ENCODE measurements at regions not wholly inside any gene's neighbourhood (a gene's known extent, or its start where the extent isn't known, plus 50 kb on each side); places are given as distances from the start of the nearest gene placed in this dataset.

DNA sequence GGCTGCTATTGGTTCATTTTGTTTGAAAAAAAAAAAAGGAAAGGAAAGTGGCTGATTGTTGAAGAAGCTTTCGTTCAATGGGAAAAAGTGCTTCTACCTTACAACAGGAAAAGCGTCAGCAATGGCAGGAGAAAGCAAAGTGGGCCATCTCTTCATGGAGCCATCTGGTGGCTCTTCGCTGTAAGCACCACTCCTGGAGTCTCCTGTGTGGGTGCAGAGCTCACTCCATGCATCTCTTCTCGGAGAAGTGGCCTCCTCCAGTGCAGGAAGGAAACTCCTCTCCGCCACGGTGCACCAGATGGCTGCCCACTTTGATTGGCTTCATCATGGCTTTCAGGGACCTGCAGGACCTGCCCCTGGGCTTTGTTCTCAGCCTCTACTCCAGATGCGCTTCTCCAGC lies 250.9 kb downstream of the PTEN start:
- Histone ChIP-seq H3K9me3 (ENCODE audit: severe bottlenecking) (peaks cover 2% of the 10 kb centered on the region), H3K27me3 (ENCODE audit: insufficient read depth, low read depth, severe bottlenecking) (no peaks in the 10 kb centered on the region), H3K27ac (no peak overlapping the region), H3K4me3 (ENCODE audit: low read depth, low read length) (no peak overlapping the region), H3K36me3 (no peaks in the 10 kb centered on the region)
- TF ChIP-seq, protein P1, sequence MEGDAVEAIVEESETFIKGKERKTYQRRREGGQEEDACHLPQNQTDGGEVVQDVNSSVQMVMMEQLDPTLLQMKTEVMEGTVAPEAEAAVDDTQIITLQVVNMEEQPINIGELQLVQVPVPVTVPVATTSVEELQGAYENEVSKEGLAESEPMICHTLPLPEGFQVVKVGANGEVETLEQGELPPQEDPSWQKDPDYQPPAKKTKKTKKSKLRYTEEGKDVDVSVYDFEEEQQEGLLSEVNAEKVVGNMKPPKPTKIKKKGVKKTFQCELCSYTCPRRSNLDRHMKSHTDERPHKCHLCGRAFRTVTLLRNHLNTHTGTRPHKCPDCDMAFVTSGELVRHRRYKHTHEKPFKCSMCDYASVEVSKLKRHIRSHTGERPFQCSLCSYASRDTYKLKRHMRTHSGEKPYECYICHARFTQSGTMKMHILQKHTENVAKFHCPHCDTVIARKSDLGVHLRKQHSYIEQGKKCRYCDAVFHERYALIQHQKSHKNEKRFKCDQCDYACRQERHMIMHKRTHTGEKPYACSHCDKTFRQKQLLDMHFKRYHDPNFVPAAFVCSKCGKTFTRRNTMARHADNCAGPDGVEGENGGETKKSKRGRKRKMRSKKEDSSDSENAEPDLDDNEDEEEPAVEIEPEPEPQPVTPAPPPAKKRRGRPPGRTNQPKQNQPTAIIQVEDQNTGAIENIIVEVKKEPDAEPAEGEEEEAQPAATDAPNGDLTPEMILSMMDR (IDR thresholded peaks at IDR 0.05; ENCODE audit: low read depth, low read length) = peak; percentile 93
- peak; percentile 69 for DNase-seq

DNA sequence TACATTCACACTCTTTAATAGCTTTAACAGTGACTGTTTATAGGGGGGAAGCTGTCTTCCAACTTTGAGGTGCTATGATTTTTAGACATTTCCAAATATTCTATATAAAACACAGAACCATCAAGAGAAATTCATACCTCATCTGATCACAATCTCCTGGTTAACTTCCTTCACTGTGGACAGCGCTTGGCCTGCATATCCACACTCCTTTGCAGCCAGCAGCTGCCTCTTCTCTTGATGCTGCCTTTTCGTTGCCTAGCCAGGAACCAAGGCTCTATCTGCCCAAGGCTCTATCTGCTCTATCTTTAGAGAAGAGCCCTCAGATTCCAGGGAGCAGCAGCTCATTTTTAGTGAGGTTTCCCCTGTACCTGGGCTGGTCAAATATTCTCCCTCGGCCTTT lies 252.0 kb downstream of the PTEN start:
- Histone ChIP-seq H3K27ac (no peak overlapping the region), H3K9me3 (ENCODE audit: severe bottlenecking) (no peaks in the 10 kb centered on the region), H3K27me3 (ENCODE audit: insufficient read depth, low read depth, severe bottlenecking) (no peaks in the 10 kb centered on the region), H3K36me3 (no peaks in the 10 kb centered on the region), H3K4me3 (ENCODE audit: low read depth, low read length) (no peak overlapping the region)
- no peak for DNase-seq
- TF ChIP-seq, protein P1 (IDR thresholded peaks at IDR 0.05; ENCODE audit: low read depth, low read length) = no peak

DNA sequence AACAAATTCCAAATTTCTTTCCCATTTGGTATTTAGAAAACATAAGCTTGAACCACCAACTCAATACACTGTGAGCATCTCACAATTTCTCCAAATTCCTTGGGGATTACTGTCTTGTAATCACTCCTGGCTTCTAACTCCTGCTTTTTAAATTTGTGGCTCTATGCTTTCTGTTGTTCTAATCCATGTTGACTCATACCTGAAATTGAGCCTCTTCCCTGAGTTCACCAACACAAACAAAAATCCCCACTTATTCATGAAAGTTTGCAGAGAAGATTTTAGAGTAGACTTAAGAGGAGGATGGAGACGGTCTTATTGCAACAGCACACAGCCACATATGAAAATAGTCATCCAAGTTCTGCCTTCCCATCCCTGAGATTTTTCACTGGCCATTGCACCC lies 252.5 kb downstream of the PTEN start:
- TF ChIP-seq, protein P1 (IDR thresholded peaks at IDR 0.05; ENCODE audit: low read depth, low read length) = no peak
- H3K36me3 ChIP-seq = no peaks in the 10 kb centered on the region
- no peak overlapping the region for H3K27ac ChIP-seq
- no peaks in the 10 kb centered on the region for H3K27me3 ChIP-seq (ENCODE audit: insufficient read depth, low read depth, severe bottlenecking)
- no peaks in the 10 kb centered on the region for H3K9me3 ChIP-seq (ENCODE audit: severe bottlenecking)
- no peak for DNase-seq
- H3K4me3 ChIP-seq (ENCODE audit: low read depth, low read length) = no peak overlapping the region

DNA sequence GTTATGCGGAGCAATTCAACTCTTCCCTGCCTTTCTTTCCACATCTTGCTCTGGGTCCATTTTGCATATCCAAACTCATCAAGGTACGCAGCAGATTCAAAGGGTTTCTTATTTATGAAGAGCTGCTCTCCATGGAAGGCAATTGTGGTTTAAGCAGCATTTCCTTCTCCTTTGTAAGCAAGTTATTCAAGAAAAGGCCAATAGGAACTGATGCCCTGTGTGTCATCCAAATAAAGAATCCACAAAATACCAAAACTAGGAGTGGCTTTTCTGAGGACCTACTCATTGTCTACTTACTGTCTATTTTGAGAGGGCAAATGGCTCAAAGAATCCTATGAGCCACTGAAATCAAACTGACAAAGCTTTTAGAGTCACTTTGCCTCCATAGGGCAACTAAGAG lies 253.1 kb downstream of the PTEN start:
- H3K4me3 ChIP-seq (ENCODE audit: low read depth, low read length) = no peak overlapping the region
- DNase-seq = no peak
- no peaks in the 10 kb centered on the region for H3K9me3 ChIP-seq (ENCODE audit: severe bottlenecking)
- no peaks in the 10 kb centered on the region for H3K27me3 ChIP-seq (ENCODE audit: insufficient read depth, low read depth, severe bottlenecking)
- TF ChIP-seq, protein P1 (IDR thresholded peaks at IDR 0.05; ENCODE audit: low read depth, low read length) = no peak
- no peak overlapping the region for H3K27ac ChIP-seq
- no peaks in the 10 kb centered on the region for H3K36me3 ChIP-seq

DNA sequence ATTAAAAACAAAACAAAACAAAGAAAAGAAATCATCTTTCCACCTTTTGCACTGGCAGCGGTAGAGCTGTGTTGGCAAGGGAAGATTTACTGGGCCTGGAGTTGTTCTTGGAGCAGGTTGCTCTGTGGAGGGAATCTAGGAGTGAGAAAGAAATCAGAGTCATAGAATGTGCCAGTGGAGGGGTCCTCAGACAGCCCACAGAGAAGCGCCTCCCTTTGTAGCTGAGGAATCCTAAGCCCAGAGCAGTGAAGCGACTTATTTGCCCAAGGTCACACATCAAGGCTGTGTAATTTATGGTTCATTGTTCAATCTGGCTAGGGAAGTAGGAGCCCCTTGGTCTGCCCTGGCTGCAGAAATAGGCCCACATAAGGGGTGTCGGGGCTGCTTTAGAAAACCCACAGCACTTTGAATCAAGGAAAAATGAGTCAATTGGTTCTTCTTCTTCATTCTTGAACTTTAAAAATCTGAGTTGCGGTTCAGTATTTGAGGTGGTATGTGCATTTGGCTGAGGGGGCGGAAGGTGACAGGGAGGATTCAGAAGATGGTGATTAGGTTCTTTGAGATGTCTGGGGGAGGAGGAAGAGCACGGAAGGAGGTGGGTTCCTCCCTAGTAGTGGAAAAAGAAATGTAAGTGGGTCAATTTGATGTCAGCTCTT lies 253.7 kb downstream of the PTEN start:
- no peak for DNase-seq
- TF ChIP-seq, protein P1 (IDR thresholded peaks at IDR 0.05; ENCODE audit: low read depth, low read length) = no peak
- Histone ChIP-seq H3K36me3 (no peaks in the 10 kb centered on the region), H3K27ac (no peak overlapping the region), H3K4me3 (ENCODE audit: low read depth, low read length) (no peak overlapping the region), H3K27me3 (ENCODE audit: insufficient read depth, low read depth, severe bottlenecking) (no peaks in the 10 kb centered on the region), H3K9me3 (ENCODE audit: severe bottlenecking) (no peaks in the 10 kb centered on the region)

All from WERI-Rb-1 (cell line).